Thyroid gland (tissue), 4 donors: ENCODE measurements at regions not wholly inside any gene's neighbourhood (a gene's known extent, or its start where the extent isn't known, plus 50 kb on each side); places are given as distances from the start of the nearest gene placed in this dataset. TPM values are rescaled to one million over a fixed set of nuclear protein-coding genes. Genes with fewer than 3 reads are reported as not detected.

Source experiments
- DNase-seq, 2 donors: peaks; one replicate each; pipeline ENCODE4 v3.0.0-alpha.2; 2019
- H3K27ac ChIP-seq, 3 donors: fragments of 200-600 bp; sonication (generic); 1 replicate in 2 of 3; 2 replicates in 1 of 3; pipeline ENCODE4 v1.5.1; 2016 to 2019; ENCODE audit warnings: mild to moderate bottlenecking in 1 of 3, moderate library complexity in 1 of 3
- H3K27me3 ChIP-seq: fragments of 200-600 bp; sonication (generic); one replicate; pipeline ENCODE4 v1.5.1; 2019
- H3K36me3 ChIP-seq, 2 donors: fragments of 200-600 bp; sonication (generic); one replicate each; pipeline ENCODE4 v1.5.1; 2016 to 2019
- H3K4me1 ChIP-seq, 2 donors: fragments of 200-600 bp; sonication (generic); one replicate each; pipeline ENCODE4 v1.5.1; 2017 to 2019
- H3K4me3 ChIP-seq, 3 donors: fragments of 200-600 bp; sonication (generic); replicated peaks in 1 of 3; 1 replicate in 2 of 3; 2 replicates in 1 of 3; pipeline ENCODE4 v1.5.1; 2016; ENCODE audit warnings: mild to moderate bottlenecking in 1 of 3
- H3K9me3 ChIP-seq: fragments of 200-600 bp; sonication (generic); one replicate; pipeline ENCODE4 v1.5.1; 2017
- CTCF ChIP-seq, 6 experiments: fragments of 200-600 bp in 3 of 6; fragments of 450-650 bp in 3 of 6; sonication (generic) in 3 of 6; IDR thresholded peaks; one replicate each; pipeline ENCODE4 v1.5.1; 2016 to 2019; ENCODE audit warnings: antibody characterized with exemption in 6 of 6, mild to moderate bottlenecking in 2 of 6, inconsistent platforms in 1 of 6, moderate library complexity in 1 of 6
- POLR2A ChIP-seq, 2 donors: fragments of 450-650 bp; IDR thresholded peaks; one replicate each; pipeline ENCODE4 v1.6.1; 2017; ENCODE audit warnings: antibody characterized with exemption in 2 of 2, mild to moderate bottlenecking in 2 of 2, moderate library complexity in 1 of 2
- WGBS, 2 donors: methylation state at CpG; one replicate each; pipeline ENCODE4 v1.1.5; 2017; 5-methylcytosine and 5-hydroxymethylcytosine counted together
- intact Hi-C: fragments of 100-400 bp; cut with DNase I; formaldehyde crosslinking; loops from one replicate; pipeline ENCODE4 v1.15.1; 2023
- microRNA-seq: library from miRNA; unstranded; fragments of <30 nt; microRNA quantifications from one replicate; pipeline ENCODE4, GENCODE V29; 2016
- small RNA-seq: library from RNA; depleted of rRNA; stranded (forward); fragments of <200 nt; gene quantifications from one replicate; pipeline ENCODE3, GENCODE V24; 2016

GRCh38 chr17:77908501-77908900, 50.0 kb upstream of the TNRC6C start:
- H3K4me3 ChIP-seq = no peak overlapping the region
- 38 to 52% methylated on average over 4 of the region's 4 CpGs for WGBS, 2 donors
- no peaks in the 10 kb centered on the region for H3K9me3 ChIP-seq
- TF ChIP-seq POLR2A (IDR thresholded peaks at IDR 0.05) (no peak), CTCF (IDR thresholded peaks at IDR 0.05) (no peak)
- H3K36me3 ChIP-seq = no peaks in the 10 kb centered on the region
- H3K27ac ChIP-seq = no peak overlapping the region
- H3K27me3 ChIP-seq = no peaks in the 10 kb centered on the region
- DNase-seq = peak; percentile 50 to 52
- H3K4me1 ChIP-seq = no peaks in the 10 kb centered on the region
- intact Hi-C loops = no loop called here

Small RNA genes in the stretch of these regions (microRNA-seq; reads per million reads assigned to microRNA genes)
- not detected for gene MIR4316

Small RNA genes in the stretch of these regions (small RNA-seq; reads per million reads assigned to genes)
- gene MIR4316 (not detected), gene RF00019 (not detected)
